ENCODE measurements at regions not wholly inside any gene's neighbourhood (a gene's known extent, or its start where the extent isn't known, plus 50 kb on each side); places are given as distances from the start of the nearest gene placed in this dataset.
"Not testable (repeated sequence)": the region's sequence is repeated elsewhere in the genome, so short reads cannot be mapped to it uniquely, and the experiment has no call there.

DNA sequence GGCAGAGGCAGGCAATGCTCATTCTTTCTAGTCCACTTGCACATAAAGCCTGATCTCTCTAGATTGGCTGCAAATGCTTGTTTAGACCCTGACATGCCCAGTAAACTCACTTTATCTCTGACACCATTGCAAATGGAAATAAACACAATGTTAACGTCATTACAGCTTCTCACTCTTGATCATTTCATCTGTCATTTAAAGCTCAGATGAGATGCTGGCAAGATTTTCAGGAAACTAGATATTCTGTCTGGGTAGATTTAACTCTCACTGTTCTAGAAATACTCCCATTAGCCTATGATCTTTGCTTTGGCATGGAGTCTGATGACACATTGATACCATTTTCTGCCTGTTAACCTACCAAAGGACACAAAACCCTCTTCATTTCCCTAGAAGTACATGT is 320.7 kb upstream of the HNRNPA3 start:
- no peak for DNase-seq

GRCh38 chr2:176892676-176893226 is 319.8 kb upstream of the HNRNPA3 start:
- DNase-seq: no peak

GRCh38 chr2:176895158-176895557 is 317.4 kb upstream of the HNRNPA3 start:
- DNase-seq: no peak

DNA sequence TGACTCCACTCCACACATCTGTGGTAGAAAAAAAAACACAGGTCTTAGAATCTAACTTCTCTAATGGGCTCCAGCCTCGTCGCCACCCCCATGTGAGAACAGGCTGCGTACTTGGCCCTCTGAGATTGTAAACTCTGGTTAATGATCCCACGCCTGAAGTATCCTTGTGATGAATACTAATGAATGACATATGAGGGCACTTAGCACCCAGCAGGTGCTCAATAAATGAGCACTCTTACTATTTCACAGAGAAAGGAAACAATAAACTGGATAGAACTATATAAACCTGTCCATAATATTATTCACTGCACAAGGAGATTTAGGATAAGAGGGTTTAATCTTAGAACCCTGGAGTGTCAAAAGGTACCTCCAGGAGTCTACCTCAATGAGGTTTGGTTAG is 310.1 kb upstream of the HNRNPA3 start:
- no peak for DNase-seq

- not testable (repeated sequence) for DNase-seq
Measured at GRCh38 chr2:176904053-176904452, 308.5 kb upstream of the HNRNPA3 start.

- DNase-seq: no peak
Measured at GRCh38 chr2:176907341-176907740, 305.3 kb upstream of the HNRNPA3 start.

DNA sequence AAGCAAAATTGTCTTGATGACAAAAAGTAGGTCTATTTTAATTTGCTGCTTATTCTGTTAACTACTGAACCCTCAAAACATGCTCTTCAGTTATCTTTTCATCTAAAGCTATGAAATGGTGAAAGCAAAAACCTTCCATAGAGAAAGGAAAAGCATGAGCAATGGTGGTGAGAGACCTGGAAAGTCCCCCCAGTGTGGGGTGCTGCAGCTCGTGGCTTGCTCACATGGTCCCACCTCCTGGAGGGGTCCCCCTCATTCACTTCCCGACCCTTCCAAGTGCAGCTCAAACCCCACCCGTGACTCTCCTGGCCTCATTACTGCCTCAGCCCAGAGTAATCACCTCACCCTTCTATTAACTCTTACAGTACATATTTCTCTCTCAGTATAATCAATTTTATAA is 301.8 kb upstream of the HNRNPA3 start:
- DNase-seq: no peak

- DNase-seq: no peak
Measured at GRCh38 chr2:176913955-176914354, 298.6 kb upstream of the HNRNPA3 start.

DNA sequence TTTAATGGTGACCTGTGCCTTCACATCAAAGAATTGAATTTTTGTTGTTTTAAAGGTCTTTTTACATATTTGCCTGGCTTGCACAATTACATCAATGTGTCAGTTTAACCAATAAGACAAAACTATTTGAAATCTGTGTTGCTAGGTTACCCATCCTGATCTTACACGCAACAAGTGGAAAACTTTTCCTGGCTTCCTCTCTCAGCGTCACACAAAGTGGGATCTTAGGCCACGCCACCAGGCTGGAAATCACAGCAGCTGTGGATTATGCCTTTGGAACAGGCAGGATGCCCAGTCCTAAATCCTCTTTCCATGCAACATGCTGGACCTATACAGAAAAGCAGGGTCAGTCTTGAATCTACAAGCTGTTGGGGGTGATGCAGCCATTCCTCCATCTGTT is 298.2 kb upstream of the HNRNPA3 start:
- no peak for DNase-seq

GRCh38 chr2:176922545-176922944 is 290.0 kb upstream of the HNRNPA3 start:
- DNase-seq: not testable (repeated sequence)

DNA sequence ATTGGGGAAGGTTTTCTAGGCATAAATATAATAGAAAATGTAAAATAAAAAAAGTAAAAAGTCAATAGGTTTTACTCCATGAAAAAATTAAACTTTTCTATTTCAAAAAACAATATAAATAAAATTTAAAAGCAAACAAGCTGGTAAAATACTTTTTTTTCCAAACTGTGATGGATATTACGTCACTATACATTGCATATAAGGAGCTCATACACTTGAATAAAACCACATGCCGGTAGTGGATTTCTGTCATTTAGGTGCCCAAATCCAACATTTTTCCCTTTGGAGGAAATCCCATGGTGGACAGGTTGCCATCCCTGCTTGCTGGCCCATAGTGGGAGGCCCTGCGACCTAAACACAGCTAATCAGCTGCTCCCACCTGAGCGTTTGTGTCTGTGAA is 289.4 kb upstream of the HNRNPA3 start:
- no peak for DNase-seq

DNA sequence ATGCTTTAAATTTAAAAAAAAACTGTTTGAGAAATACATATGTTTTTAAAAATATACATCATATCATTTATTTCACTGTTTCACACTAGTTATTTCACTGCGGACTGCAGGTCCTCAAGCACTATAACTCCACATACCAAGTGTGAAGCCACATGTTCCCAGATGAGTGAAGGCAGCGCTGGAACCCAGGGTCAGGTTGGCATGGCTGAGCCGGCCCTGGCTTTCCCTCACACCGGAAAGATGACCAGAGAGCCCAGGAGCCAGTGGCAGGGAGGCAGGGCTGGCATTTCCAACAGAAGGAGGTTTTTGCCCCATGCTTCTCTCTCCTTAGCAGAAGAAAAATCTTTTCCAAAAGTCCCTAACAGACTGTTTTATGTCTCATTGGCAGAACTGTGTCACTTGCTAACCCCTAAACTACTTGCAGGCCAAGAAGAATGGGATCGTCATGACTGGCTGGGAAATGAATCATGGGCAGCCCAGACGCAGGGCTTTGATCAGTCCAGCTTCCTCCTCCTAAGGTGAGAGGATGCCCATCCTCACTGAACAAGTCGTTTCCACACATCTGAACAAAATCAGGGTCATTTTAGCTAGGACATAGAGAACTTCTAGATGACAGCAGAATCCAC is 287.6 kb upstream of the HNRNPA3 start:
- DNase-seq: no peak

GRCh38 chr2:176926453-176926852 is 286.1 kb upstream of the HNRNPA3 start:
- no peak for DNase-seq

- DNase-seq: not testable (repeated sequence)
Measured at GRCh38 chr2:176929387-176929786, 283.2 kb upstream of the HNRNPA3 start.

DNA sequence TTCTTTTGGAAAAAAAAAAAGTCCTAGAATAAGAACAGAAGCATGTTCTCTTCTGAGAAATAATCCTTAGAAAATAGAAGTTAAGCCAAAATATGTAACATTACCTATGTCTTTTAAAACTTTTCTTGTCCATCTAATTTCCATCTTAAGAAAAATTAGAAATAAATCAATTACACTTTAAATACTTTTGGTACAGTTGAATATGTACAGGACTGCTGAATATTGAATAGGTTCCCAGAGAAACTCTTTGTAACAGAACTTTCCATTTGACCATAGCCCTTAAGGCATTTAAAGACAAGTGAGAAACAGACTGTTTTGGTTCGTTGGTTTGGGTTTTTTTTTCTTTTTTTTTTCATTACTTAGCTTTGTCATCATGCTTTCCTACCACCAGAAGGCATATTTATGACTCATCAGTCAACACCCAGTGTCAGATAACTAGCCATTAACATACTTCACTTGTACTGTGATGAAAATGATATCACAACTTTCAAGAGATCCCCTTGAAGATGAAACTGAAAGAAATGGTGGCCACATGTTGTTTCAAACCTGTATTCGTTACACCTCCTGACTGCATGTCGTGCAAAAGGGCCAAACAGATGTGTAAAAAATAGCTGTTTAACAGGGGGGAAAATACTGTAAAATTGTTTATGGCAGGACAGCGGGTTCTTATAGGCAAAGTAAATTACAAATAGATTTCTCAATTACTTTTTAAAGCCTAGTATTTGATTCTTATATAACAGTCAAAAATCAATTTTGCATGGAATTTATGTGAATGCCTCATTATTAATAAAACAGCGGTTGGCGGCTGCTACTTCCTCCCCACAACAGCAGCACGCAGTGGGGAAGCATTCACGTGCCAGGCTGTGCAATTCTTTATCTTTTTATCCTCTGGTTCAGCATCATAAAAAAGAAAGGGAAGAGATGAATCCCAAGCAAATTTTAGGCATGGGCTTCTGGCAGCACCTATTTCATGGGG is 280.7 kb upstream of the HNRNPA3 start:
- DNase-seq: no peak

DNA sequence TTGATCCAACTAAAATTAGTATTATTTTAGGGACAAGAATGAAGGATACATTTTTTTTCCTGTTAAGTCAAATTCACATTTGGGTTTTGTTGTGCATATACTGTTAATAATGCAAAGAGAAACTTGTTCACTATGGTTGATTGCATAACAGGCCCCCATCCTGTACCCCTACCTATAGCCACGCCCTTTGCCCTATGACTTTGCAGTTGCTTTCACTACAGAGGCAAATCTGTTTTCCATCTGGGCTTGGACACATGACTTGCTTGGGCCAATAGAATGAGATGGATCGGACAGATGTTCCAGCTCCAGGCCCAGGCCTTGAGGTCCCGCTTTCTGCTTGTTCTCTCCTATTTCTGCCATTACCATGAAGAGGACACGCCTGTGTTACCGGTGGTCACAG is 278.5 kb upstream of the HNRNPA3 start:
- no peak for DNase-seq

- no peak for DNase-seq
Measured at GRCh38 chr2:176934869-176935415, 277.7 kb upstream of the HNRNPA3 start.

DNA sequence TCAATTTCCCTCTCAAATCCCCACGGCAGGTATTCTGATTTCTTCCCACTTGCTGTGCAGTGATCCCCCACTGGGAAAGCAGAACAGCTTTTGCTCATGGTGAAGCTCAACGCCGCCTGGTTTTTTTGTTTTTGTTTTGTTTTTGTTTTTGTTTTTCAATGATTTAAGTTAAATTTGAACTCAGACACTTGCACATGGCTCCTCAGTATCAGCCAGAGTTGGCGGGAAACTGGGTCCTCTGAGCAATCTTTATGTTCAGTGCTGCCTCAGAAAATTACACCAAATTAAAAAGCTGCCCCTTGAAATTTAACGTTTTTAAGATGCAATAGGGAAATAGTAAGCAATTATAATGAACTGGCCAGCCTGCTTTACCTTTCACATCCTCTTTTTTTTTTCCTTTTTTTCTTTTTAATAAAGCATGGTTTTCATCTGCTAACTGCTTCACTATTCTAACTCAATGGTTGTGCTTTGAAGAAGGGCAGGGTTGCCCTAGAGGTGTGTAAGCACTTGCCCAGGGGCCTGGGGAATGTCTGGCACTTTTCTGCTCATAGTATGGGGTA is 277.0 kb upstream of the HNRNPA3 start:
- DNase-seq: no peak

DNA sequence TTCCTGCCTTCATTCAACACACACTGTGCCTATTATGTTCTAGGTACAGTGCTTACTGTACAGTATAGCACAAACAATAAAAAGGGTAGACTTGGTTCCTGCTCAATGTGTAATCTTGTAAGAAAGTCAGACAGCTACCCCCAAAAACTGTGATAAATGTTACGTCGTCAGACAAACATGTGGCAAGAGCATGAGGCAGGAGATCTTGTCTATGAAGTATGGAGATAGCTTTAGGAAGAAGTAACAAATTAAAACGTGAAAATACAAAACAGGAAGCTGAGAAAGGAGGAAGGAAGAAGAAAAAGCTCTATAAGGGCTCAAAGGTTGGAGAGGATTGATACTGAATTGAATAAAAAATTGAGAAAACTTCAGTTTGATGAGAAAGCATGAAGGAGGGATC is 276.2 kb upstream of the HNRNPA3 start:
- no peak for DNase-seq

GRCh38 chr2:176944998-176945397 is 267.6 kb upstream of the HNRNPA3 start:
- no peak for DNase-seq

DNA sequence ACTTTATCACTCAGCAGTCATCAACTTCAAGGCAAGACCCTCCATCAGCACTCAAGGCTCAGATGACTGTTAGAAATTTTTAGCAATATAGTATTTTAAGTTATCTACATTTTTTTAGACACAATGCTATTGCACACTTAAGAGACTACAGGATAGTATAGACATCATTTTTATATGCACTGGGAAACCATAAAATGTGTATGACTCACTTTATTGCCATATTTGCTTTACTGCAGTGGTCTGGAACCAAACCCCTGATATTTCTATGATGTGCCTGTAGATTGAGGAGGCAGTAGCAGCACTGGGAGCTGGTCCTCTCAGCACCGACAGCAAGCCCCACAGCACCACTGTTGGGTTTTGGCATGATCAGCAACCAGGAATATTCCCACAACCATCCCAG is 264.8 kb upstream of the HNRNPA3 start:
- no peak for DNase-seq

- DNase-seq: not testable (repeated sequence)
Measured at GRCh38 chr2:176951218-176951617, 261.4 kb upstream of the HNRNPA3 start.
